PC-9 (cell line): ENCODE measurements at regions not wholly inside any gene's neighbourhood (a gene's known extent, or its start where the extent isn't known, plus 50 kb on each side); places are given as distances from the start of the nearest gene placed in this dataset.

Source experiments
- BruUV-seq: library from RNA; stranded (reverse); fragments of 400-500 nt; replicated peaks from 2 replicates; lab custom pipeline; 2021; lab: Mats Ljungman, UMichigan
- CTCF ChIA-PET: fragments of 300-600 bp; sonication (Branson Sonifier 250); formaldehyde crosslinking; loops from one replicate; lab custom pipeline; 2022; ENCODE audit warnings: antibody characterized with exemption; lab: Charles Lee
- POLR2A ChIA-PET: fragments of 300-600 bp; sonication (Branson Sonifier 250); formaldehyde crosslinking; loops from one replicate; lab custom pipeline; 2022; ENCODE audit warnings: antibody characterized with exemption; ENCODE audit not compliant: unreplicated experiment; lab: Charles Lee
- DNase-seq, 2 experiments: peaks; one replicate each; pipeline versions ENCODE4 v3.0.0 to v3.0.0-alpha.2; 2015 to 2022; ENCODE audit warnings: mixed read lengths in 1 of 2
- H2AFZ ChIP-seq: fragments of 200-600 bp; sonication (generic); 2 replicates; pipeline ENCODE4 v1.8.1; 2017; ENCODE audit warnings: antibody characterized with exemption
- H3F3A ChIP-seq: fragments of 200-600 bp; sonication (generic); 2 replicates; pipeline ENCODE4 v1.8.1; 2017; ENCODE audit warnings: antibody characterized with exemption, mild to moderate bottlenecking, low read depth; ENCODE audit not compliant: insufficient read depth
- H3K27ac ChIP-seq: fragments of 200-600 bp; sonication (generic); 2 replicates; pipeline ENCODE4 v1.6.1; 2016; ENCODE audit warnings: mixed run types
- H3K27me3 ChIP-seq: fragments of 200-600 bp; sonication (generic); 2 replicates; pipeline ENCODE4 v1.6.1; 2016; ENCODE audit warnings: low read depth, mixed run types; ENCODE audit not compliant: insufficient read depth
- H3K36me3 ChIP-seq: fragments of 200-600 bp; sonication (generic); 2 replicates; pipeline ENCODE4 v1.6.1; 2016; ENCODE audit warnings: low read depth, mixed run types
- H3K4me1 ChIP-seq: fragments of 200-600 bp; sonication (generic); replicated peaks from 2 replicates; pipeline ENCODE4 v1.6.1; 2016; ENCODE audit warnings: mixed run types; ENCODE audit not compliant: insufficient read depth
- H3K4me2 ChIP-seq: fragments of 200-600 bp; sonication (generic); 2 replicates; pipeline ENCODE4 v1.6.1; 2017; ENCODE audit warnings: mixed run types
- H3K4me3 ChIP-seq: fragments of 200-600 bp; sonication (generic); 2 replicates; pipeline ENCODE4 v1.6.1; 2016; ENCODE audit warnings: mixed run types
- H3K79me2 ChIP-seq: fragments of 200-600 bp; sonication (generic); 2 replicates; pipeline ENCODE4 v1.6.1; 2017; ENCODE audit warnings: low read depth, mixed run types
- H3K9me2 ChIP-seq: fragments of 200-600 bp; sonication (generic); 2 replicates; pipeline ENCODE4 v1.8.1; 2017; ENCODE audit warnings: mild to moderate bottlenecking; ENCODE audit not compliant: insufficient read depth
- H3K9me3 ChIP-seq: fragments of 200-600 bp; sonication (generic); 2 replicates; pipeline ENCODE4 v1.8.1; 2016; ENCODE audit warnings: low read depth; ENCODE audit not compliant: insufficient read depth
- H4K20me1 ChIP-seq: fragments of 200-600 bp; sonication (generic); 2 replicates; pipeline ENCODE4 v1.8.1; 2017; ENCODE audit not compliant: insufficient read depth
- CTCF ChIP-seq: fragments of 200-600 bp; sonication (generic); conservative IDR thresholded peaks from 2 replicates; pipeline ENCODE4 v1.6.1; 2017; ENCODE audit warnings: mixed run types, antibody characterized with exemption, mild to moderate bottlenecking, moderate library complexity
- EZH2 ChIP-seq: fragments of 200-600 bp; sonication (generic); IDR thresholded peaks from 2 replicates; pipeline ENCODE4 v1.8.0; 2017; ENCODE audit warnings: antibody characterized with exemption, low read depth
- intact Hi-C: fragments of 100-400 bp; cut with micrococcal nuclease; formaldehyde crosslinking; loops from one replicate; pipeline ENCODE4 v1.10.0; 2022; ENCODE audit not compliant: unreplicated experiment

- intact Hi-C loops: no loop called here
Measured at GRCh38 chr5:77925503-77925902, 149.4 kb upstream of the TBCA start.

GRCh38 chr5:77924081-77924480 is 147.9 kb upstream of the TBCA start:
- Histone ChIP-seq H3K36me3 (no peaks in the 10 kb centered on the region), H3K4me2 (no peak overlapping the region), H3K4me1 (no peaks in the 10 kb centered on the region), H3K27me3 (no peaks in the 10 kb centered on the region), H4K20me1 (no peaks in the 10 kb centered on the region), H3K27ac (no peak overlapping the region), H3K4me3 (no peak overlapping the region), H2AFZ (peak overlapping the region; percentile 22; the same call in 1 of the 2 replicates), H3K9me2 (no peaks in the 10 kb centered on the region), H3F3A (no peaks in the 10 kb centered on the region), H3K79me2 (no peaks in the 10 kb centered on the region), H3K9me3 (no peaks in the 10 kb centered on the region)
- ChIA-PET POLR2A (no interaction called here), CTCF (no interaction called here)
- intact Hi-C loops: no loop called here
- TF ChIP-seq EZH2: no peak
- peak in 1 of 2 experiments; percentile 1 for DNase-seq
- BruUV-seq: no TSS peak

More at GRCh38 chr5:77925503-77925902, 149.4 kb upstream of the TBCA start:
- no peak overlapping the region for H3K4me2 ChIP-seq
- no peak for DNase-seq
- no peaks in the 10 kb centered on the region for H3K36me3 ChIP-seq
- no peak overlapping the region for H2AFZ ChIP-seq
- no TSS peak for BruUV-seq
- no peak overlapping the region for H3K4me3 ChIP-seq
- no peaks in the 10 kb centered on the region for H3K9me3 ChIP-seq
- no peaks in the 10 kb centered on the region for H3F3A ChIP-seq
- no peaks in the 10 kb centered on the region for H3K9me2 ChIP-seq
- H3K27me3 ChIP-seq: no peaks in the 10 kb centered on the region
- H4K20me1 ChIP-seq: no peaks in the 10 kb centered on the region
- no peaks in the 10 kb centered on the region for H3K4me1 ChIP-seq
- CTCF ChIA-PET: no interaction called here
- no peak for TF ChIP-seq CTCF
- TF ChIP-seq EZH2: no peak
- POLR2A ChIA-PET: no interaction called here
- H3K79me2 ChIP-seq: no peaks in the 10 kb centered on the region
- no peak overlapping the region for H3K27ac ChIP-seq

- Histone ChIP-seq H3K9me3 (no peaks in the 10 kb centered on the region), H3K36me3 (no peaks in the 10 kb centered on the region), H3K4me1 (no peaks in the 10 kb centered on the region), H3K79me2 (no peaks in the 10 kb centered on the region), H2AFZ (no peak overlapping the region; the same call in 1 of the 2 replicates), H3F3A (no peaks in the 10 kb centered on the region), H3K4me3 (no peak overlapping the region), H3K9me2 (no peaks in the 10 kb centered on the region), H3K27ac (no peak overlapping the region), H3K27me3 (no peaks in the 10 kb centered on the region), H4K20me1 (no peaks in the 10 kb centered on the region), H3K4me2 (no peak overlapping the region)
- TF ChIP-seq CTCF: no peak
- no peak for TF ChIP-seq EZH2
- no TSS peak for BruUV-seq
- CTCF ChIA-PET: no interaction called here
- DNase-seq: no peak
- POLR2A ChIA-PET: no interaction called here
- intact Hi-C loops: no loop called here
Measured at GRCh38 chr5:77923666-77924065, 147.5 kb upstream of the TBCA start.

- TF ChIP-seq CTCF (no peak), EZH2 (no peak)
- Histone ChIP-seq H2AFZ (no peak overlapping the region), H3K36me3 (no peaks in the 10 kb centered on the region), H3K4me1 (no peaks in the 10 kb centered on the region), H3K4me2 (no peak overlapping the region), H3K27me3 (no peaks in the 10 kb centered on the region), H3K79me2 (no peaks in the 10 kb centered on the region), H3K27ac (no peak overlapping the region), H3F3A (no peaks in the 10 kb centered on the region), H3K9me2 (no peaks in the 10 kb centered on the region), H4K20me1 (no peaks in the 10 kb centered on the region), H3K9me3 (no peaks in the 10 kb centered on the region), H3K4me3 (no peak overlapping the region)
- no TSS peak for BruUV-seq
- ChIA-PET POLR2A (no interaction called here), CTCF (no interaction called here)
- intact Hi-C loops: no loop called here
- DNase-seq: no peak
Measured at GRCh38 chr5:77921094-77921768, 145.1 kb upstream of the TBCA start.
